Mesenchymal stem cell (in vitro differentiated cells and primary cell): ENCODE measurements at regions not wholly inside any gene's neighbourhood (a gene's known extent, or its start where the extent isn't known, plus 50 kb on each side); places are given as distances from the start of the nearest gene placed in this dataset.
"Not testable (repeated sequence)": the region's sequence is repeated elsewhere in the genome, so short reads cannot be mapped to it uniquely, and the experiment has no call there.

Experiments
- DNase-seq: peaks from one replicate; pipeline ENCODE4 v3.0.0-alpha.2; 2013
- H2AFZ ChIP-seq: one replicate; pipeline ENCODE4 v1.6.1; 2013; ENCODE audit warnings: low read depth, mild to moderate bottlenecking, control low read depth, inconsistent platforms, low read length, moderate library complexity
- H2AK5ac ChIP-seq: 2 replicates; pipeline ENCODE4 v1.6.1; 2013; ENCODE audit warnings: low read length, moderate library complexity, mild to moderate bottlenecking, inconsistent platforms; ENCODE audit not compliant: severe bottlenecking
- H2BK120ac ChIP-seq: one replicate; pipeline ENCODE4 v1.6.1; 2013; ENCODE audit warnings: low read depth, mild to moderate bottlenecking, inconsistent platforms, low read length, moderate library complexity
- H2BK12ac ChIP-seq, 2 experiments: one replicate each; pipeline ENCODE4 v1.6.1; 2013; ENCODE audit warnings: inconsistent platforms in 2 of 2, low read length in 2 of 2, mild to moderate bottlenecking in 2 of 2, moderate library complexity in 2 of 2, control low read depth in 1 of 2
- H2BK15ac ChIP-seq: one replicate; pipeline ENCODE4 v1.6.1; 2013; ENCODE audit warnings: mild to moderate bottlenecking, low read depth, inconsistent platforms; ENCODE audit not compliant: poor library complexity, severe bottlenecking
- H2BK5ac ChIP-seq: 2 replicates; pipeline ENCODE4 v1.6.1; 2013; ENCODE audit warnings: low read depth, mild to moderate bottlenecking, low read length, control low read depth, inconsistent platforms; ENCODE audit not compliant: poor library complexity, severe bottlenecking
- H3K14ac ChIP-seq, 2 experiments: one replicate each; pipeline ENCODE4 v1.6.1; 2013; ENCODE audit warnings: inconsistent platforms in 2 of 2, low read length in 2 of 2, control low read depth in 1 of 2, mild to moderate bottlenecking in 1 of 2, moderate library complexity in 1 of 2
- H3K18ac ChIP-seq, 2 experiments: one replicate each; pipeline ENCODE4 v1.6.1; 2013; ENCODE audit warnings: inconsistent platforms in 2 of 2, low read length in 2 of 2, control low read depth in 1 of 2, low read depth in 1 of 2, mild to moderate bottlenecking in 1 of 2
- H3K23ac ChIP-seq, 2 experiments: one replicate each; pipeline ENCODE4 v1.6.1; 2013; ENCODE audit warnings: inconsistent platforms in 2 of 2, low read length in 2 of 2, mild to moderate bottlenecking in 2 of 2, moderate library complexity in 2 of 2, control low read depth in 1 of 2
- H3K27ac ChIP-seq: 2 replicates; pipeline ENCODE4 v1.5.1; 2013; ENCODE audit warnings: mild to moderate bottlenecking, moderate library complexity, low read length, control low read depth, inconsistent platforms; ENCODE audit not compliant: poor library complexity, severe bottlenecking
- H3K27me3 ChIP-seq, 2 experiments: 2 replicates each; pipeline versions ENCODE4 v1.6.1 to v1.7.0; 2013; ENCODE audit warnings: low read length in 2 of 2, mild to moderate bottlenecking in 2 of 2, moderate library complexity in 2 of 2, control low read depth in 1 of 2, inconsistent platforms in 1 of 2; ENCODE audit not compliant: control insufficient read depth in 1 of 2, insufficient read depth in 1 of 2
- H3K36me3 ChIP-seq, 2 experiments: 2 replicates each; pipeline versions ENCODE4 v1.6.1 to v1.7.0; 2013; ENCODE audit warnings: low read length in 2 of 2, control low read depth in 1 of 2, inconsistent platforms in 1 of 2, low read depth in 1 of 2, mild to moderate bottlenecking in 1 of 2; ENCODE audit not compliant: insufficient read depth in 2 of 2, control insufficient read depth in 1 of 2
- H3K4ac ChIP-seq, 2 experiments: one replicate each; pipeline ENCODE4 v1.6.1; 2013; ENCODE audit warnings: inconsistent platforms in 2 of 2, low read length in 2 of 2, mild to moderate bottlenecking in 2 of 2, moderate library complexity in 2 of 2, control low read depth in 1 of 2, low read depth in 1 of 2
- H3K4me1 ChIP-seq: 2 replicates; pipeline ENCODE4 v1.6.1; 2013; ENCODE audit warnings: low read depth, low read length, control low read depth; ENCODE audit not compliant: control insufficient read depth, insufficient read depth
- H3K4me2 ChIP-seq: 2 replicates; pipeline ENCODE4 v1.6.1; 2013; ENCODE audit warnings: low read length, mild to moderate bottlenecking, inconsistent platforms; ENCODE audit not compliant: poor library complexity, severe bottlenecking
- H3K4me3 ChIP-seq, 2 experiments: 2 replicates each; pipeline versions ENCODE4 v1.5.1 to v1.7.0; 2013; ENCODE audit warnings: low read length in 2 of 2, mild to moderate bottlenecking in 2 of 2, control low read depth in 1 of 2, low read depth in 1 of 2; ENCODE audit not compliant: insufficient read depth in 1 of 2
- H3K79me1 ChIP-seq: replicated peaks from 2 replicates; pipeline ENCODE4 v1.6.1; 2013; ENCODE audit warnings: mild to moderate bottlenecking, control low read depth, low read length, inconsistent platforms; ENCODE audit not compliant: poor library complexity, severe bottlenecking
- H3K9ac ChIP-seq: 2 replicates; pipeline ENCODE4 v1.7.0; 2013; ENCODE audit warnings: mild to moderate bottlenecking, low read length, moderate library complexity
- H3K9me3 ChIP-seq: 2 replicates; pipeline ENCODE4 v1.7.0; 2013; ENCODE audit warnings: mild to moderate bottlenecking, low read length; ENCODE audit not compliant: control insufficient read depth
- H4K8ac ChIP-seq: one replicate; pipeline ENCODE4 v1.6.1; 2013; ENCODE audit warnings: inconsistent platforms, mild to moderate bottlenecking, low read length, moderate library complexity
- H4K91ac ChIP-seq: one replicate; pipeline ENCODE4 v1.6.1; 2013; ENCODE audit warnings: mild to moderate bottlenecking, low read length, inconsistent platforms
- WGBS: methylation state at CpG from one replicate; pipeline ENCODE4 v1.1.7; 2013; ENCODE audit warnings: mixed read lengths; 5-methylcytosine and 5-hydroxymethylcytosine counted together

GRCh38 chr21:14673649-14674048 is 127.5 kb upstream of the SAMSN1 start:
- no peak for DNase-seq
- Histone ChIP-seq H4K8ac (no peak overlapping the region), H3K23ac (no peak overlapping the region), H3K14ac (no peak overlapping the region), H4K91ac (no peak overlapping the region), H3K27ac (no peak overlapping the region), H3K27me3 (no peaks in the 10 kb centered on the region), H3K18ac (no peak overlapping the region), H3K4me2 (no peak overlapping the region), H3K36me3 (no peaks in the 10 kb centered on the region), H2BK15ac (no peak overlapping the region), H2BK120ac (no peak overlapping the region), H3K9ac (no peak overlapping the region), H2AFZ (no peak overlapping the region), H3K4me3 (no peak overlapping the region), H3K4me1 (no peaks in the 10 kb centered on the region), H3K9me3 (no peaks in the 10 kb centered on the region), H3K79me1 (no peaks in the 10 kb centered on the region), H2BK12ac (no peak overlapping the region), H2AK5ac (no peak overlapping the region), H3K4ac (no peak overlapping the region), H2BK5ac (no peak overlapping the region)
- WGBS, result 39% methylated on average over 3 of the region's 3 CpGs

GRCh38 chr21:14672466-14672865 is 126.4 kb upstream of the SAMSN1 start:
- H3K36me3 ChIP-seq, result no peaks in the 10 kb centered on the region
- H3K4ac ChIP-seq, result no peak overlapping the region
- no peak overlapping the region for H2BK120ac ChIP-seq
- no peak overlapping the region for H3K18ac ChIP-seq
- no peaks in the 10 kb centered on the region for H3K4me1 ChIP-seq
- H3K27me3 ChIP-seq, result no peaks in the 10 kb centered on the region
- no peak overlapping the region for H4K8ac ChIP-seq
- H2AFZ ChIP-seq, result no peak overlapping the region
- no peak overlapping the region for H2BK15ac ChIP-seq
- H3K27ac ChIP-seq, result no peak overlapping the region
- H4K91ac ChIP-seq, result no peak overlapping the region
- no peak overlapping the region for H2BK12ac ChIP-seq
- H3K9ac ChIP-seq, result no peak overlapping the region
- peaks cover 3% of the 10 kb centered on the region for H3K9me3 ChIP-seq
- no CpG with 5 or more reads among the region's 1 CpG for WGBS
- no peak for DNase-seq
- H3K4me3 ChIP-seq, result no peak overlapping the region
- no peak overlapping the region for H3K14ac ChIP-seq
- no peak overlapping the region for H3K23ac ChIP-seq
- H3K4me2 ChIP-seq, result no peak overlapping the region
- no peak overlapping the region for H2BK5ac ChIP-seq
- H2AK5ac ChIP-seq, result no peak overlapping the region
- no peaks in the 10 kb centered on the region for H3K79me1 ChIP-seq

GRCh38 chr21:14670409-14670808 is 124.3 kb upstream of the SAMSN1 start:
- H2AFZ ChIP-seq, result no peak overlapping the region
- no peaks in the 10 kb centered on the region for H3K79me1 ChIP-seq
- H4K91ac ChIP-seq, result no peak overlapping the region
- H2AK5ac ChIP-seq, result no peak overlapping the region
- no peak overlapping the region for H2BK5ac ChIP-seq
- WGBS, result 70% methylated on average over 2 of the region's 2 CpGs
- H4K8ac ChIP-seq, result no peak overlapping the region
- H2BK120ac ChIP-seq, result no peak overlapping the region
- H3K4me3 ChIP-seq, result no peak overlapping the region
- H3K9me3 ChIP-seq, result peaks cover 3% of the 10 kb centered on the region
- no peak overlapping the region for H2BK15ac ChIP-seq
- no peak overlapping the region for H3K4me2 ChIP-seq
- H3K4me1 ChIP-seq, result no peaks in the 10 kb centered on the region
- DNase-seq, result no peak
- no peak overlapping the region for H3K4ac ChIP-seq
- H3K14ac ChIP-seq, result no peak overlapping the region
- no peak overlapping the region for H3K18ac ChIP-seq
- H3K36me3 ChIP-seq, result no peaks in the 10 kb centered on the region
- no peak overlapping the region for H3K23ac ChIP-seq
- H2BK12ac ChIP-seq, result no peak overlapping the region
- H3K27ac ChIP-seq, result no peak overlapping the region
- no peak overlapping the region for H3K9ac ChIP-seq
- H3K27me3 ChIP-seq, result no peaks in the 10 kb centered on the region

GRCh38 chr21:14669092-14669491 is 123.0 kb upstream of the SAMSN1 start:
- H2BK15ac ChIP-seq, result not testable (repeated sequence)

More at GRCh38 chr21:14669092-14669491, 123.0 kb upstream of the SAMSN1 start:
- H2BK120ac ChIP-seq, H4K91ac ChIP-seq, DNase-seq, H3K18ac ChIP-seq, H4K8ac ChIP-seq, H3K14ac ChIP-seq, H3K4me2 ChIP-seq, H2BK5ac ChIP-seq, H2BK12ac ChIP-seq, H3K79me1 ChIP-seq, H2AK5ac ChIP-seq, H3K4me1 ChIP-seq, H3K4me3 ChIP-seq, H3K9me3 ChIP-seq, H3K27me3 ChIP-seq, H3K4ac ChIP-seq, H2AFZ ChIP-seq, H3K36me3 ChIP-seq, H3K23ac ChIP-seq, H3K27ac ChIP-seq, H3K9ac ChIP-seq: not testable (repeated sequence)
- WGBS, result no CpG with 5 or more reads among the region's 3 CpGs
